Parathyroid adenoma (tissue), 2 donors: ENCODE measurements at regions not wholly inside any gene's neighbourhood (a gene's known extent, or its start where the extent isn't known, plus 50 kb on each side); places are given as distances from the start of the nearest gene placed in this dataset.

Experiments
- H2AFZ ChIP-seq: fragments of 300-600 bp; sonication (generic); one replicate; pipeline ENCODE4 v1.7.0; 2017; ENCODE audit warnings: antibody characterized with exemption, mild to moderate bottlenecking
- H3K27ac ChIP-seq: fragments of 300-600 bp; sonication (generic); one replicate; pipeline ENCODE4 v1.7.0; 2017
- H3K27me3 ChIP-seq: fragments of 300-600 bp; sonication (generic); one replicate; pipeline ENCODE4 v1.7.0; 2017; ENCODE audit warnings: low read length; ENCODE audit not compliant: control insufficient read depth, insufficient read depth
- H3K36me3 ChIP-seq: fragments of 300-600 bp; sonication (generic); one replicate; pipeline ENCODE4 v1.7.0; 2017; ENCODE audit warnings: low read length; ENCODE audit not compliant: control insufficient read depth, insufficient read depth
- H3K4me1 ChIP-seq: fragments of 300-600 bp; sonication (generic); one replicate; pipeline ENCODE4 v1.7.0; 2017; ENCODE audit warnings: control low read depth
- H3K4me2 ChIP-seq: fragments of 300-600 bp; sonication (generic); one replicate; pipeline ENCODE4 v1.7.0; 2017; ENCODE audit warnings: low read length
- H3K4me3 ChIP-seq: fragments of 300-600 bp; sonication (generic); one replicate; pipeline ENCODE4 v1.7.0; 2017; ENCODE audit warnings: low read depth, low read length
- H3K79me2 ChIP-seq: fragments of 300-600 bp; sonication (generic); one replicate; pipeline ENCODE4 v1.7.0; 2017; ENCODE audit warnings: control low read depth
- H3K9ac ChIP-seq: fragments of 300-600 bp; sonication (generic); one replicate; pipeline ENCODE4 v1.7.0; 2017; ENCODE audit warnings: mild to moderate bottlenecking
- H3K9me3 ChIP-seq: fragments of 300-600 bp; sonication (generic); one replicate; pipeline ENCODE4 v1.7.0; 2017; ENCODE audit warnings: low read length; ENCODE audit not compliant: control insufficient read depth
- TF ChIP-seq, protein P1 (sequence below): fragments of 300-600 bp; sonication (generic); IDR thresholded peaks from one replicate; pipeline ENCODE4 v1.7.0; 2017; ENCODE audit warnings: antibody characterized with exemption, mild to moderate bottlenecking
- donor health status: primary hyperparathyroidism.

DNA sequence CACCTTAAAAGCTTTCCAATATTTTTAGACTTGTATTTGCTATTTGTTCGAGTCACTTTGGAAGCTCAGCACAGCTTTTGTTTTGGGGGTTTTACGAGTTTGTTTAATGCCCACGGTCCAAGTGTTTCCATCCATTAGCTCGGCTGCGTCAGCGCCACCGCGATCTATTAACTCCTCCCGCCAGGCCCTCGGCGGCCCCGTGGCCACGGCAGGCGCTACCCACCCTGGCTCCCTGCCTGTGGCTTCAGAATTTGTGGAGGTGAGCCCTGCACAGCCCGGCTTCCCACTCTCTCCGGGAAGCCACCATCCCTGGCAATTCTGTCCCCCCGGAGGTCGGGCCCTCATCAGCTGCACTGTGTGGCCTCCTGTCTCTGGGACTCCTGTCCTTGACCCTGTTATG lies 648.5 kb downstream of the BRD1 start:
- H3K79me2 ChIP-seq = no peaks in the 10 kb centered on the region
- H3K36me3 ChIP-seq = no peaks in the 10 kb centered on the region
- no peaks in the 10 kb centered on the region for H3K4me1 ChIP-seq
- peaks cover 5% of the 10 kb centered on the region for H3K27me3 ChIP-seq
- H2AFZ ChIP-seq = no peak overlapping the region
- no peaks in the 10 kb centered on the region for H3K9me3 ChIP-seq
- H3K27ac ChIP-seq = no peak overlapping the region
- no peak overlapping the region for H3K9ac ChIP-seq
- TF ChIP-seq, protein P1, sequence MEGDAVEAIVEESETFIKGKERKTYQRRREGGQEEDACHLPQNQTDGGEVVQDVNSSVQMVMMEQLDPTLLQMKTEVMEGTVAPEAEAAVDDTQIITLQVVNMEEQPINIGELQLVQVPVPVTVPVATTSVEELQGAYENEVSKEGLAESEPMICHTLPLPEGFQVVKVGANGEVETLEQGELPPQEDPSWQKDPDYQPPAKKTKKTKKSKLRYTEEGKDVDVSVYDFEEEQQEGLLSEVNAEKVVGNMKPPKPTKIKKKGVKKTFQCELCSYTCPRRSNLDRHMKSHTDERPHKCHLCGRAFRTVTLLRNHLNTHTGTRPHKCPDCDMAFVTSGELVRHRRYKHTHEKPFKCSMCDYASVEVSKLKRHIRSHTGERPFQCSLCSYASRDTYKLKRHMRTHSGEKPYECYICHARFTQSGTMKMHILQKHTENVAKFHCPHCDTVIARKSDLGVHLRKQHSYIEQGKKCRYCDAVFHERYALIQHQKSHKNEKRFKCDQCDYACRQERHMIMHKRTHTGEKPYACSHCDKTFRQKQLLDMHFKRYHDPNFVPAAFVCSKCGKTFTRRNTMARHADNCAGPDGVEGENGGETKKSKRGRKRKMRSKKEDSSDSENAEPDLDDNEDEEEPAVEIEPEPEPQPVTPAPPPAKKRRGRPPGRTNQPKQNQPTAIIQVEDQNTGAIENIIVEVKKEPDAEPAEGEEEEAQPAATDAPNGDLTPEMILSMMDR = no peak
- H3K4me3 ChIP-seq = no peak overlapping the region
- no peak overlapping the region for H3K4me2 ChIP-seq

DNA sequence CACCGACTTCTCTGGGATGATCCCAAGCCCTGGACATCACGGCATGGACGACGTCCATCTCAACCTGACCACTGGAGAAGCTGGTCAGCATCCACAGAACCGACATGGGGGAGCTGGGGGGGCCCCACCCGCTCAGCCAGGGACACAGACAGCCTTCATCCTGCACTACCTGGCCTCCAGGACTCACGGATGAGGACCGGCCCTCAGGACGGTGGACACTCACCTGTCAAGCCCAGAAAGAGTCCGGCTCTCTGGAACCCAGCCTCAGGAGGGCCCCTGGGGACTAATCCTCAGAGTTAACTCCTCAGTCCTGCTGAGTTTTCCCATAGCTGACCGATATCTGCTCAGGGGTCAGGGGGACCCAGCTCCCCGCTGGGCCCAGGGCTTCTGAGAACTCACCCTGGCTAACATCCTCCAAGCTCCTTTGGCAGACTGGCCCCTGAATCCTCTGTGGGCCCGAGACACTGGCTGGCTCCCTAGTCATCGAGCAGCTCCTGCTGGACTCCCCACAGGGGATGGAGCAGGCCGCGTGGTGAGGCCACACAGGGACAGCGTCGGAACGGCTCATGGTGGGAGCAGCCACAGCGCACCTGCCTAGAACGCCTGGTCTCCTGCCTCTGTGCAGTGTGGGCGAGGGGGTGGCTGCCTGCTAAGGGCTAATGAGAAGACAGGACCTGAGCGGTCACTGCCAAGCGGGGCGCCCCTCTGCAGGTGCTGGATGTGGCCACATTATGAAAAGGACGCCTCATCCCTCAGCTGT lies 649.2 kb downstream of the BRD1 start:
- no peak overlapping the region for H3K27ac ChIP-seq
- H3K4me1 ChIP-seq = no peaks in the 10 kb centered on the region
- H3K36me3 ChIP-seq = no peaks in the 10 kb centered on the region

DNA sequence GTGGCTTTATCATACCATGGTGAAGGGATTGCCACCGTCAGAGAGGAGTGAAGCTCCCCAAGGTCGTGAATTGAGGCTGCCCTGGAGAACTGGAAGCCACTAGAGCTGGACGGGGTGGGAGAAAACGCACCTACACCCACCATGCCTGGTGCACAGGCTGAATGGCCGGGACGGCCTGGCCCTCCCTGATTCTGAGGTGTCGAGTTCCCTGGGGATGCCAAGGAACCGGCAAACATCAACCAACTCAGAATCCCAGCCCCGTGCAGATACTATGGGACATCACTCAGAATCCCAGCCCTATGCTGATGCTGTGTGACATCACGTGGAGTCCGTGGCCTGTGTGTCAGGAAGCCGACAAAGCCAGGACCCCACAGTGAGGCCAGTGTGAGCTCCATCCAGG lies 650.0 kb downstream of the BRD1 start:
- no peak overlapping the region for H3K4me3 ChIP-seq
- H3K4me2 ChIP-seq = no peak overlapping the region
- H3K9me3 ChIP-seq = no peaks in the 10 kb centered on the region
- TF ChIP-seq, protein P1 = no peak
- no peak overlapping the region for H3K27ac ChIP-seq
- H2AFZ ChIP-seq = no peak overlapping the region
- H3K4me1 ChIP-seq = no peaks in the 10 kb centered on the region
- peaks cover 4% of the 10 kb centered on the region for H3K27me3 ChIP-seq
- no peaks in the 10 kb centered on the region for H3K36me3 ChIP-seq
- H3K9ac ChIP-seq = no peak overlapping the region
- no peaks in the 10 kb centered on the region for H3K79me2 ChIP-seq

More for the DNA sequence above, 649.2 kb downstream of the BRD1 start:
- TF ChIP-seq, protein P1 = no peak
- H3K27me3 ChIP-seq = peaks cover 5% of the 10 kb centered on the region
- no peak overlapping the region for H3K9ac ChIP-seq
- no peak overlapping the region for H3K4me3 ChIP-seq
- H3K9me3 ChIP-seq = no peaks in the 10 kb centered on the region
- H3K79me2 ChIP-seq = no peaks in the 10 kb centered on the region
- H3K4me2 ChIP-seq = no peak overlapping the region
- no peak overlapping the region for H2AFZ ChIP-seq

DNA sequence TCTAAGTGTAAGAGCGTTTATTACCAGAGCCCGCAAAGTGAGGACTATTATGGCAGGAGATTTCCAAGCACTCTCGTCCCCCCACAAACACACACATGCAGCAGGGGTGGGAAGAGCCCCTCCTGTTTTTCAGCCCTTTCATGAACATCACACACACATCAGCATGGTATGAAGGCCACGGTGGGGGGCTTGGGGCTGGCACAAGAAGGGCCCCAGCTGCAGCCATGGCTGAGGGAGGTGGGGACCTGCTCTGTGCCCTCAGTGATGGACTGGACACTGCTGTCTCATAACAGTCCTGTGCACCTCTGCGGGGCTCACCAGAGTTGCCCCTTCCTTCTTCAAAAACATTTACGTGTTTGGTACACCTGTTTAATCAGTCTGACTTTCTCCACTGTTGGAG lies 650.7 kb downstream of the BRD1 start:
- Histone ChIP-seq H3K9me3 (no peaks in the 10 kb centered on the region), H3K27ac (no peak overlapping the region), H3K36me3 (no peaks in the 10 kb centered on the region), H3K27me3 (no peaks in the 10 kb centered on the region), H3K79me2 (no peaks in the 10 kb centered on the region), H3K4me2 (no peak overlapping the region), H3K9ac (no peak overlapping the region), H3K4me3 (no peak overlapping the region), H2AFZ (no peak overlapping the region), H3K4me1 (no peaks in the 10 kb centered on the region)
- TF ChIP-seq, protein P1 = no peak

DNA sequence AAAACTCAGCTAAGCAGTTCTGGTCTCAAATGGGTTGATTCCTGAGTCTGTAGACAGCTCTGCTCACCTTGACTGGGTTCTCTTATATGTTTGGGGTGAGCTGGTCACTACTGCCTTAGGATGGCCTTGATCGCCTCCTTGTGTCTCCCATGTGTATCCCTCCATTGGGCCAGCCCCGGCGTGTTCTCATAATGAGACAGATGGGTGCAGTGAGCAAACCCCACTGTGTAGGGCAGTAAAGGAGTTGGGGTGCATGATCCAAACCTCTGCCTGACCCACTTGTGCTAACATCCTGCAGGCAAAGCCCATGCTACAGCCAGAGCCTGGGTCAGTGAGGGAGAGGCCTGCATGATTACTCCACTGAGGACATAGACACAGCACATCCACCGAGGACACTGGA lies 657.6 kb downstream of the BRD1 start:
- Histone ChIP-seq H3K4me1 (no peaks in the 10 kb centered on the region), H2AFZ (no peak overlapping the region), H3K9me3 (no peaks in the 10 kb centered on the region)

More for the DNA sequence above, 657.6 kb downstream of the BRD1 start:
- Histone ChIP-seq H3K4me3 (no peak overlapping the region), H3K79me2 (no peaks in the 10 kb centered on the region), H3K9ac (no peak overlapping the region), H3K4me2 (no peak overlapping the region), H3K27me3 (no peaks in the 10 kb centered on the region), H3K36me3 (no peaks in the 10 kb centered on the region), H3K27ac (no peak overlapping the region)
- TF ChIP-seq, protein P1 = no peak
